UCSD-AML1 (cell line): ENCODE measurements at regions not wholly inside any gene's neighbourhood (a gene's known extent, or its start where the extent isn't known, plus 50 kb on each side); places are given as distances from the start of the nearest gene placed in this dataset.

Experiments
- DNase-seq: peaks from one replicate; lab custom pipeline; 2025; ENCODE audit not compliant: unreplicated experiment; lab: John Stamatoyannopoulos, UW

- no peak for DNase-seq
Observed at GRCh38 chr4:123455360-123455759, 58.8 kb downstream of the SPRY1 start.

GRCh38 chr4:123462007-123462406 is 65.4 kb downstream of the SPRY1 start:
- no peak for DNase-seq

DNA sequence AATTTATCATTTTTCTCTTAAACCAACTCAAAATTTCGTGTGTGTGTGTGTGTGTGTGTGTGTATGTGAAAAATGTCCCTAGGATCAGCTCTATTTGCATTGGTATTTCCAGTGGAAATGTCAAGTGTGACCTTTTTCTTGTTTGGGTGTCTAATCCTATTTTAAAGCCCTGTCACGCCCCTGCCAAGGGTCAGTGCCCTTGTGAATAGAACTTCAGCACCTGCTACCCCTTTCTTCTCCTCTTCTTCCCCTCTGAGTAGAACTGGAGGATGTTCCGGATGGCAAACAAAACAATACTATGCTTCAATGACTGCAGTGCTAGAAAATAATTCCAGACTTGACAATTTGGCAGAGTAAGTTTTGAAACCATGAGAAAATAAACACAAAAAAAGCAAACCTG is 67.3 kb downstream of the SPRY1 start:
- no peak for DNase-seq

- no peak for DNase-seq
Observed at GRCh38 chr4:123465416-123465815, 68.8 kb downstream of the SPRY1 start.

DNA sequence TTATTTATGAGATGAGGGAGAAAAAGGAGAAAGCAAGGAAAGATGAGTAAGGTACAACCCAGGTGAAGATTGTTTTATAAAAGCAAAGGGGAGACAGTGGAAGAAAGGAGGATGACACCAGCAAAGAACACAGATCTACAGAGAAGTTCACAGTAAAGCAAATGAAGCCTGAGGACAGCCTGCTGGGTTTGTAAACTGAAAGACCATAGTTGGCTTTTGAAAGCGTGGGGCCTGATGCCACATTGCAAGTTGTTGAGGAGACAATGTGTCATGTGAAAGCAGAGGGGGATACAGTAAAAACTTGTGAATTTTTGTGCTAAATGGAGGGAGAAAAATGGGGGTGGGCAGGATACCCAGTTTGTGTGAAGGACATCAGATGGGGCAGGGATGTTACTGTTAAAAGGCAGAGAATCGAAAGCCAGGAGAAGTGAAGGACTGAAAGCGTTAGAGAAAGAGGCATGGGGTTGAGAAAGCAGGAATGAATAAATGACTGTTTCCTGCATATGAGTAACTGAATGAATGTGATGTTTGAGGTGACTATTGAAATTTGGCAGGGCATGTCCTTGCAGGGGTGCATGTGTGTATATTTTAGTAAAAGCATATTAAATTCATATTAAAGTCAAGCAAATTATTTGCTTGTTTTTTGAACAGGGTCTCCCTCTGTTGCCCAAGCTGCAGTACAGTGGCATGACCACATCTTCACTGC is 69.6 kb downstream of the SPRY1 start:
- DNase-seq = no peak

DNA sequence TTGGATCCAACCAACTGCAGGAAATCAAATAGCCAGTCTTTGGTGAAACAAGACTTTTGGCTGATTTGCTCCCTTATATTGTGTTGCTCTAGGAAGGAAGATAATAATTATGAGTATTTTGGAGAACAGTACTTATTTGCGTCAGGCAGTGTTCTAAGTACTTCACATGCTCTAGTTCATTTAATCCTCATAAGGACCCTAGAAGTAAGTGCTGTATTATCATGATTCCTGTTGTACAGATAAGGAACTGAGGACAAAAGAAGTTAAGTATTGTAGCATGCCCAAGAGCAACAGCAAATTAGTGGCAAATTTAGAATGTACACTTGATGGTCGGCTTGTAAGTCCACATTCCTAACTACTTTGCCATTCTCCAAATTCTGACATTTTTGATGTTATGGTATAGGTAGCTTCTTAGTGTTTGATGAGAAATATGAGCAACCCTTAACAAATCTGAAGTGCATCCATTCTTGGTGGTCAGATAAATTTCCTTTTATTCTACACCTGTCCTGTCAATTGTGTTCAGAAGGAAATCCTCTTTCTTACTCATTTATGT is 72.0 kb downstream of the SPRY1 start:
- DNase-seq = no peak

DNA sequence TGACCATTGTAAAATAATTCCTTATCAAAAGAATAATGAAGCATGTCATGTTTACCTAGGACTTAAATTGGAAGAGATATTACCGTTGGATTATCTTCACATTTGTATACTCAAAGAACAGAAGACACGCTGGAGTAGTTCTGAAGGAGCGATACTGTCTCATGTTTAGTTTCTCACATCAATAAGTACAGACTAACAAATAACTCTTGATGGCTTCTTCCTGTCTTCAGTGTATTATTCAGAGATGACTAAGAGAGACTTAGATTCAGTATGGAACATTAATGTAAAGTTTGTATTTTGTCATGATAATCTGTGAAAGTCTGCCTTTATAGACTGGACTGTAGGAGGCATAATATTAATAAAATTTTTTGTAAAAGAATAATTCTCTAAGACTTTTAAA is 72.7 kb downstream of the SPRY1 start:
- no peak for DNase-seq

DNA sequence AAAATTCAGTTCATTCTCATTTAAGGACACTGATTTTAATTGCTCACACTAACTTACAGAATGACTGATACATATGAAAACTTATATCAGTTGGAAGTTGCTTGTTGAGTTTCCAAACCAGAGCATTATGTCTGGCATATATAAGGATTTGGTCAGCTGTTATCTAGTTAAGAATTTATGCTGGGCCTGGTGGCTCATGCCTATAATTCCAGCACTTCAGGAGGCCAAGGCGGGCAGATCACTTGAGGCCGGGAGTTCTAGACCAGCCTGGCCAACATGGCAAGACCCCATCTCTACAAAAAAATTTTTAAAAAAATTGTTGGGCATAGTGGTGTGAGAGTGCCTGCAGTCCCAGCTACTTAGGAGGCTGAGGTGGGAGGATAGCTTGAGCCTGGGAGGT is 73.1 kb downstream of the SPRY1 start:
- no peak for DNase-seq

- no peak for DNase-seq
Observed at GRCh38 chr4:123470640-123471039, 74.0 kb downstream of the SPRY1 start.

DNA sequence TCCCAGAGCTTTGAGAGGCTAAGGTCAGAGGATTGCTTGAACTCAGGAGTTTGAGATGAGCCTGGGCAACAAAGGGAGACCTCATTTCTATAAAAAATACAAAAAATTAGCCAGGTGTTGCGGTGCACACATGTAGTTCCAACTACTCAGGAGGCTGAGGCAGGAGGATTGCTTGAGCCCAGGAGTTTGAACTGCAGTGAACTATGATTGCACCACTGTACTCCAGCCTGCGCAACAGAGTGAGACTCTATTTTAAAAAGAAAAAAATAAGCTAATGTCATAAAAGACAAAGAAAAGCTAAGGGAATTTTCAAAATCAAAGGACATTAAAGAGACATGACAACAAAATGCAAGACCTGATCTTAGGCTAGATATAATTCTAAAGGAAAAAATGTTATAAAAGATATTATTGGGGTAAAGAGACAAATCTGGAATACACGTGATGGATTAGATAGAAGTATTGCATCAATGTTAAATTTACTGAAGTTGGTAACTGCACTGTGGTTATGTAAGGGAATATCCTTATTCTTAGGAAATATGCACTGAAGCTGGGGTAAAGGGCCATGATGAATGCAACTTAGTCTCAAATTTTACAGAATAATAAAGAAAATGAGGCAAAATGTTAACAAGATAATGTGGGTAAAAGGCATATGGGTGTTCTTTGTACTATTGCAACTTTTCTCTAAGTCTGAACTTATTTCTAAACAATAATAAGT is 75.2 kb downstream of the SPRY1 start:
- DNase-seq = no peak

GRCh38 chr4:123474817-123475216 is 78.2 kb downstream of the SPRY1 start:
- no peak for DNase-seq

DNA sequence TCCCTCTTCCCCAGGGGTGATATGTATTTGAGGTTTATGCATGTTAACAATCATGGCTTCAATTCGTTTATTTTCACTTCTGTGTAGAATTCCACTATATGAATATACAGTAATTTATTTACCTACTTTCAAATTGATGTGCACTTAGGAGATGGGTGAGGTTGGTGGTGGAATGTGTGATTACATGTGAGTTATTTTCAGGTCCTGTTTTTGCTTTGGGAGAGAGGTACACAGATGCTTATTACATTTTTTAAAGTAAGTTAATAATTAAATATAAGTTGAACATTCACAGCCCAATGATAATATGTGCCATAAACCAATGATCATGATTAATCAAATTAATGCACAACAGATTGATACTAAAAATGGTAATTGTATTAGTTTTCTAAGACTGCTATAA is 79.5 kb downstream of the SPRY1 start:
- DNase-seq = no peak

GRCh38 chr4:123477711-123478209 is 81.2 kb downstream of the SPRY1 start:
- DNase-seq = peak; percentile 85

- peak; percentile 9 for DNase-seq
Observed at GRCh38 chr4:123478859-123479345, 82.3 kb downstream of the SPRY1 start.

DNA sequence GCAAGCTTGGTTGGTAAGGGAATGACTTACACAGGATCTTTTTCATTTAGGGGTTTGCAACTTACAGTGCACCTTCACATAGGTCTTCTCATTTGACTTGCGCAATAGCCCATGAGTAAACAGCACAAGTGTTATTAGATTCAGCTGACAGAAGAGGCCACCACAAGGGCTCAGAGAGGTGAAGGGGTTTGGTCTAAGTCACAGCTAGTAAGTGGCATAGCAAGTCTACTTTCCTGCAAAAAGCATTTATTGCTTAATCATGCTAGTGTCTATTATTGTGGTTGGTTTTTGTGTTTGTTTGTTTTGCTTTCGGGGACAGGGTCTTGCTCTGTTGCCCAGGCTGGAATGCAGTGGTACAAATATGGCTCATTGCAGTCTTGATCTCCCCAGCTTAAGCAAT is 83.3 kb downstream of the SPRY1 start:
- no peak for DNase-seq

- DNase-seq = no peak
Observed at GRCh38 chr4:123480706-123481418, 84.3 kb downstream of the SPRY1 start.

DNA sequence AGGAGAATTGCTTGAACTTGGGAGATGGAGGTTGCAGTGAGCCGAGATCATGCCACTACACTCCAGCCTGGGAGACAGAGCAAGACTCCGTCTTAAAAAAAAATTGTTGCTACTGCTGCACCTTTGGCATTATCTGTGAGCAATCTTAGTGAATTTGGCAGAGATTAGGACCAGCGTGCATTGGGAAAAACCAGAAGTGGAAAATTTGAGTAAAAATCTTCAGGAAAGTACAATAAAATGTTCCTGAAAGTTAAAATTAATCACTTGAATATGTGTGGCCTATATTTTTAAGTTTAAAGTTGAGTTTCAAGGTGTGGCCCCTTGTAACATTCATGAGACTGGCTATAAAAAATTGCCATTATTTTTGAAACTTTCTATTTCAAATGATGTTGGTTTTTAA is 85.1 kb downstream of the SPRY1 start:
- DNase-seq = no peak

DNA sequence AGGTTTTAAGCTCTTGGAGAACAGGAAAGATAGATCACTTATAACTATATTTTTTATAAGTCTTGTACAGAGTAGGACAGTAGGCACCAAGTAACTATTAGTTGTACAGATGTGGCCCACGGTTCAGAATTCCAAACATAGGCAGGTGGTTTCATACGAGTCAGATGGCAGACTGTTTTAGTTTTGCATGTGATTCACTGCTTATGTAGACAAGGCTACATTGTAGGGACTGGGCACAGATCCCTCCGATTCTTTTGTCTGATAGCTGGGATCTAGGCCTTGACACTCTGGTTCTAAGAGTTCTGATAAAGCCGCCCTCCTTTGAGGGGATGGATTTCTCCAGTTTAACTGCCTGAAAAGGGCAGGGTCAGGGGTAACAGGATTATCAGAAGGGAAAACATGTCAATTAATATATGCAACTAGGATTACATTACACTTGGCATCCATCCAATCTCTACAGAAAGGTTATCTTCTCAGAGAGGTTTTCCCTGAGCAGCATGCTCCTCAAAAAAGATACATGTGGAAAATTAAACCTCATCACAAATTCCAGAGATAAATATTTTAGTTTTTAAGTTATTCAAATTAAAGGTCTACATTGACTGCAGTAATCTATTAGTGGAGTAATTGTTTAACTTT is 87.8 kb downstream of the SPRY1 start:
- DNase-seq = no peak

- DNase-seq = no peak
Observed at GRCh38 chr4:123485601-123486000, 89.0 kb downstream of the SPRY1 start.

DNA sequence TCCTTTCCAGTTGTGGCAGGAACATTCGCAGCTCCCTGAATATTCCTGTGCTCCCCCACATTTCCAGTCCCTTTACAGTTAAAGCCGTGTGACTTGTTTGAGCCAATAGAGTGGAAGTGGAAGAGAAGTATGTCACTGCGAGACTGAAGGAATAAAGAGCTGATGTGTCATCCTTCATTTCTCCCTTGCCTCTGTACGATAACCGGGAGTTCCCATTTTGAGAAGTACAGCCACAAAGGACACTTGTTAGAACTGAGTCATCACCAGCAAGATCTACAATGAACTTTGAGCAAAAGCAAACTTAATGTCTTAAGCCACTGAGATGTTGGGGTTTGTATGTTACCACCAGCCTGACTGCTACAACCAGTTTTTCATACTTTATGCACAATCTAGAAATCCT is 92.3 kb downstream of the SPRY1 start:
- DNase-seq = peak; percentile 10

GRCh38 chr4:123495530-123495929 is 98.9 kb downstream of the SPRY1 start:
- DNase-seq = no peak
